Left renal pelvis (tissue), 4 donors: ENCODE measurements at regions not wholly inside any gene's neighbourhood (a gene's known extent, or its start where the extent isn't known, plus 50 kb on each side); places are given as distances from the start of the nearest gene placed in this dataset.
"Not testable (repeated sequence)": the region's sequence is repeated elsewhere in the genome, so short reads cannot be mapped to it uniquely, and the experiment has no call there.

Source experiments
- DNase-seq, 4 donors: peaks; one replicate each; pipeline ENCODE4 v3.0.0-alpha.2; 2013; ENCODE audit warnings: low read depth in 4 of 4, low spot score in 3 of 4

- not testable (repeated sequence) for DNase-seq
These were observed 77.9 kb downstream of the NR4A2 start for GRCh38 chr2:156254637-156255067.

GRCh38 chr2:156253765-156254164 is 78.8 kb downstream of the NR4A2 start:
- DNase-seq = no peak

- DNase-seq = no peak
These were observed 89.6 kb downstream of the NR4A2 start for GRCh38 chr2:156242874-156243273.

GRCh38 chr2:156237558-156237957 is 95.0 kb downstream of the NR4A2 start:
- no peak for DNase-seq

- DNase-seq = no peak
These were observed 102.7 kb downstream of the NR4A2 start for GRCh38 chr2:156229724-156230362.

- not testable (repeated sequence) for DNase-seq
These were observed 109.2 kb downstream of the NR4A2 start for GRCh38 chr2:156223328-156223727.

- DNase-seq = no peak
These were observed 110.8 kb downstream of the NR4A2 start for GRCh38 chr2:156221703-156222102.

GRCh38 chr2:156219491-156220100 is 112.9 kb downstream of the NR4A2 start:
- no peak for DNase-seq

- no peak for DNase-seq
These were observed 116.9 kb downstream of the NR4A2 start for GRCh38 chr2:156215656-156216055.

- DNase-seq = no peak
These were observed 121.2 kb downstream of the NR4A2 start for GRCh38 chr2:156211318-156211717.

- no peak for DNase-seq
These were observed 126.2 kb downstream of the NR4A2 start for GRCh38 chr2:156206355-156206754.

- no peak for DNase-seq
These were observed 132.9 kb downstream of the NR4A2 start for GRCh38 chr2:156199588-156199987.

GRCh38 chr2:156196031-156196430 is 136.5 kb downstream of the NR4A2 start:
- no peak for DNase-seq

GRCh38 chr2:156192468-156192867 is 140.1 kb downstream of the NR4A2 start:
- no peak for DNase-seq

GRCh38 chr2:156191527-156191926 is 141.0 kb downstream of the NR4A2 start:
- DNase-seq = no peak

- DNase-seq = no peak
These were observed 142.0 kb downstream of the NR4A2 start for GRCh38 chr2:156190517-156190916.

- no peak for DNase-seq
These were observed 142.9 kb downstream of the NR4A2 start for GRCh38 chr2:156189584-156189983.

- DNase-seq = no peak
These were observed 143.4 kb downstream of the NR4A2 start for GRCh38 chr2:156189143-156189542.

GRCh38 chr2:156182132-156182531 is 150.4 kb downstream of the NR4A2 start:
- peak; percentile 29 to 59 (median 46) for DNase-seq

GRCh38 chr2:156181208-156181607 is 151.3 kb downstream of the NR4A2 start:
- no peak for DNase-seq

GRCh38 chr2:156177654-156178053 is 154.9 kb downstream of the NR4A2 start:
- no peak for DNase-seq

GRCh38 chr2:156175946-156176345 is 156.6 kb downstream of the NR4A2 start:
- no peak for DNase-seq

GRCh38 chr2:156170929-156171328 is 161.6 kb downstream of the NR4A2 start:
- DNase-seq = no peak
